GM12891 (cell line): ENCODE measurements at regions not wholly inside any gene's neighbourhood (a gene's known extent, or its start where the extent isn't known, plus 50 kb on each side); places are given as distances from the start of the nearest gene placed in this dataset.

Experiments used
- POLR2A ChIP-seq: IDR thresholded peaks from 2 replicates; pipeline ENCODE4 v1.6.1; 2011; ENCODE audit warnings: low read depth, low read length, control low read depth
- POLR2AphosphoS5 ChIP-seq: IDR thresholded peaks from 2 replicates; pipeline ENCODE4 v1.6.1; 2011; ENCODE audit warnings: low read depth, low read length, control low read depth

DNA sequence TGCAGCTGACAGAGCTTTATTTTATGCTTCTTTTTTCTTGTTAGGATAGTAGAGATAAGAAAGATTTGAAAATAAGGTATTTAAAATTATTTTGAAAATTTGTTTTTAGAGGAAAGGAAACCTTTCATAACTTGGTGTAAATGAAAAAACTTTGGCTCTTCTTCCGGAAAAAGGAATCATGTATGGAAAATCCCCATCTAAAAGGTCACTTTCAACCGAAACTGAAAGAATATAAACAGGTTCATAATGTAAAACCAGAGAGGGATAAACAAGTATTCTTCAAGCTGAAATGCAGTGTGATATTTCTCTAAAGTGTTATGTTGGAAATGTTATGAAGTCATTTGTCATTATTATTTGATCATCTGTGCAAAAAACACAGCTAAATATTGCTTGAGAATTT, 246.8 kb downstream of the NFKBIZ start:
- TF ChIP-seq POLR2A (no peak), POLR2AphosphoS5 (no peak)
